Naive thymus-derived CD4-positive, alpha-beta T cell (primary cell): ENCODE measurements at regions not wholly inside any gene's neighbourhood (a gene's known extent, or its start where the extent isn't known, plus 50 kb on each side); places are given as distances from the start of the nearest gene placed in this dataset.

Experiments
- ATAC-seq: fragments of 150-1000 bp; cut with Tn5 transposase; 2 replicates; pipeline ENCODE4 v1.10.0; 2021; ENCODE audit warnings: mild to moderate bottlenecking, moderate library complexity
- CTCF ChIA-PET: fragments of 350-600 bp; sonication (Branson Sonifier 250); formaldehyde crosslinking; loops from one replicate; lab custom pipeline; 2021; ENCODE audit warnings: antibody characterized with exemption; lab: Charles Lee
- POLR2A ChIA-PET: fragments of 350-600 bp; sonication (Branson Sonifier 250); formaldehyde crosslinking; loops from one replicate; lab custom pipeline; 2021; ENCODE audit warnings: antibody characterized with exemption, inconsistent platforms; lab: Charles Lee
- DNase-seq, 9 donors: peaks; one replicate each; pipeline versions ENCODE4 v3.0.0 to v3.0.0-alpha.2; 2020 to 2022; ENCODE audit warnings: mixed read lengths in 1 of 9
- H3K27ac ChIP-seq: one replicate; pipeline ENCODE4 v1.7.0; 2013; ENCODE audit warnings: mild to moderate bottlenecking, low read depth, low read length, moderate library complexity
- H3K27me3 ChIP-seq, 2 donors: one replicate each; pipeline ENCODE4 v1.7.0; 2013; ENCODE audit warnings: low read length in 2 of 2, mild to moderate bottlenecking in 2 of 2, moderate library complexity in 2 of 2; ENCODE audit not compliant: control insufficient read depth in 2 of 2, insufficient read depth in 2 of 2
- H3K36me3 ChIP-seq, 3 experiments: 1 replicate in 2 of 3; 2 replicates in 1 of 3; pipeline ENCODE4 v1.7.0; 2013; ENCODE audit warnings: low read length in 3 of 3, mild to moderate bottlenecking in 3 of 3, moderate library complexity in 1 of 3; ENCODE audit not compliant: insufficient read depth in 3 of 3, control insufficient read depth in 2 of 3
- H3K4me1 ChIP-seq, 2 donors: one replicate each; pipeline ENCODE4 v1.7.0; 2013; ENCODE audit warnings: low read length in 2 of 2, mild to moderate bottlenecking in 2 of 2, moderate library complexity in 1 of 2; ENCODE audit not compliant: control insufficient read depth in 2 of 2, insufficient read depth in 2 of 2
- H3K4me3 ChIP-seq: 2 replicates; pipeline ENCODE4 v1.7.0; 2013; ENCODE audit warnings: mild to moderate bottlenecking, low read length
- H3K9me3 ChIP-seq, 3 experiments: 1 replicate in 2 of 3; 2 replicates in 1 of 3; pipeline ENCODE4 v1.7.0; 2013; ENCODE audit warnings: low read length in 3 of 3; ENCODE audit not compliant: control insufficient read depth in 2 of 3
- H3K27ac Mint-ChIP-seq, 9 donors: one replicate each; pipeline ENCODE4 v1.8.0; 2020 to 2022; ENCODE audit warnings: mixed read lengths in 9 of 9, mild to moderate bottlenecking in 8 of 9, moderate library complexity in 5 of 9, inconsistent platforms in 2 of 9
- H3K27me3 Mint-ChIP-seq, 5 donors: one replicate each; pipeline ENCODE4 v1.8.0; 2021 to 2022; ENCODE audit warnings: mixed read lengths in 5 of 5, mild to moderate bottlenecking in 1 of 5
- H3K36me3 Mint-ChIP-seq, 5 donors: one replicate each; pipeline ENCODE4 v1.8.0; 2020 to 2022; ENCODE audit warnings: mixed read lengths in 5 of 5, mild to moderate bottlenecking in 3 of 5, inconsistent platforms in 1 of 5
- H3K4me1 Mint-ChIP-seq, 7 donors: one replicate each; pipeline ENCODE4 v1.8.0; 2020 to 2022; ENCODE audit warnings: mixed read lengths in 7 of 7, mild to moderate bottlenecking in 3 of 7, inconsistent platforms in 1 of 7
- H3K4me3 Mint-ChIP-seq, 10 donors: one replicate each; pipeline ENCODE4 v1.8.0; 2020 to 2022; ENCODE audit warnings: mild to moderate bottlenecking in 10 of 10, mixed read lengths in 10 of 10, moderate library complexity in 6 of 10, inconsistent platforms in 2 of 10
- H3K9me3 Mint-ChIP-seq, 11 donors: one replicate each; pipeline ENCODE4 v1.8.0; 2020 to 2022; ENCODE audit warnings: mixed read lengths in 11 of 11, mild to moderate bottlenecking in 4 of 11, inconsistent platforms in 1 of 11, moderate library complexity in 1 of 11
- intact Hi-C, 2 donors: fragments of 100-400 bp; cut with micrococcal nuclease; formaldehyde crosslinking; loops; one replicate each; pipeline ENCODE4 v1.15.1; 2023

- ChIA-PET POLR2A (no interaction called here), CTCF (no interaction called here)
Observed at GRCh38 chr10:63007112-63007511, 126.0 kb upstream of the NRBF2 start.

GRCh38 chr10:63005246-63005645, 127.9 kb upstream of the NRBF2 start:
- no peak for DNase-seq
- H3K4me1 Mint-ChIP-seq: no peaks in the 10 kb centered on the region
- CTCF ChIA-PET: no interaction called here

More at GRCh38 chr10:63007112-63007511, 126.0 kb upstream of the NRBF2 start:
- no peaks in the 10 kb centered on the region for H3K36me3 ChIP-seq
- no peak overlapping the region for H3K27ac Mint-ChIP-seq
- peaks cover 0 to 27% (median 11%) of the 10 kb centered on the region in 5 donors for H3K27me3 Mint-ChIP-seq
- ATAC-seq: no peak
- no peak for DNase-seq
- no peaks in the 10 kb centered on the region for H3K4me1 Mint-ChIP-seq
- no peak overlapping the region for H3K27ac ChIP-seq
- no peaks in the 10 kb centered on the region for H3K36me3 Mint-ChIP-seq
- H3K4me3 Mint-ChIP-seq: no peak overlapping the region
- H3K9me3 Mint-ChIP-seq: no peaks in the 10 kb centered on the region
- intact Hi-C loops: loop anchor here in 1 of 2 donors (10.0 kb wide), 1 partner anchor 412 kb away; no protein-coding TSS in a partner anchor
- no peaks in the 10 kb centered on the region for H3K9me3 ChIP-seq
- no peaks in the 10 kb centered on the region for H3K27me3 ChIP-seq
- H3K4me1 ChIP-seq: no peaks in the 10 kb centered on the region
- H3K4me3 ChIP-seq: no peak overlapping the region

GRCh38 chr10:63003816-63004453, 129.2 kb upstream of the NRBF2 start:
- intact Hi-C loops: loop anchor here in 1 of 2 donors (1.0 to 10.0 kb wide), 2 partner anchors 154 to 409 kb away; no protein-coding TSS in a partner anchor
- Histone ChIP-seq H3K27ac (no peak overlapping the region), H3K4me3 (no peak overlapping the region), H3K4me1 (no peaks in the 10 kb centered on the region), H3K36me3 (no peaks in the 10 kb centered on the region), H3K9me3 (no peaks in the 10 kb centered on the region), H3K27me3 (no peaks in the 10 kb centered on the region)
- Mint-ChIP-seq H3K4me3 (no peak overlapping the region), H3K36me3 (no peaks in the 10 kb centered on the region), H3K4me1 (no peaks in the 10 kb centered on the region), H3K9me3 (no peaks in the 10 kb centered on the region), H3K27me3 (peaks cover 6 to 26% (median 16%) of the 10 kb centered on the region in 5 donors), H3K27ac (no peak overlapping the region)
- DNase-seq (no peak), ATAC-seq (no peak)
- CTCF ChIA-PET: no interaction called here
- POLR2A ChIA-PET: no interaction called here

More at GRCh38 chr10:63005246-63005645, 127.9 kb upstream of the NRBF2 start:
- Mint-ChIP-seq H3K27ac (no peak overlapping the region), H3K36me3 (no peaks in the 10 kb centered on the region), H3K4me3 (no peak overlapping the region), H3K9me3 (no peaks in the 10 kb centered on the region), H3K27me3 (peaks cover 6 to 22% (median 21%) of the 10 kb centered on the region in 5 donors)
- no peak for ATAC-seq
- POLR2A ChIA-PET: no interaction called here
- no peaks in the 10 kb centered on the region for H3K36me3 ChIP-seq
- intact Hi-C loops: loop anchor here in 1 of 2 donors (10.0 kb wide), 1 partner anchor 410 kb away; no protein-coding TSS in a partner anchor
- no peak overlapping the region for H3K27ac ChIP-seq
- H3K9me3 ChIP-seq: no peaks in the 10 kb centered on the region
- no peaks in the 10 kb centered on the region for H3K4me1 ChIP-seq
- H3K4me3 ChIP-seq: no peak overlapping the region
- H3K27me3 ChIP-seq: no peaks in the 10 kb centered on the region

- H3K36me3 Mint-ChIP-seq: no peaks in the 10 kb centered on the region
- Histone ChIP-seq H3K4me3 (no peak overlapping the region), H3K36me3 (no peaks in the 10 kb centered on the region), H3K4me1 (no peaks in the 10 kb centered on the region), H3K27ac (no peak overlapping the region), H3K9me3 (no peaks in the 10 kb centered on the region), H3K27me3 (no peaks in the 10 kb centered on the region)
- H3K27me3 Mint-ChIP-seq: peaks cover 0 to 33% (median 10%) of the 10 kb centered on the region in 5 donors
- no peak overlapping the region for H3K27ac Mint-ChIP-seq
- no peaks in the 10 kb centered on the region for H3K9me3 Mint-ChIP-seq
- H3K4me3 Mint-ChIP-seq: no peak overlapping the region
- POLR2A ChIA-PET: no interaction called here
- ATAC-seq: no peak
- intact Hi-C loops: no loop called here
- CTCF ChIA-PET: no interaction called here
- H3K4me1 Mint-ChIP-seq: peaks cover 0 to 24% (median 6%) of the 10 kb centered on the region in 7 donors
- no peak for DNase-seq
Observed at GRCh38 chr10:62996925-62997324, 136.2 kb upstream of the NRBF2 start.

GRCh38 chr10:62996516-62996915, 136.6 kb upstream of the NRBF2 start:
- H3K4me3 ChIP-seq: no peak overlapping the region
- Mint-ChIP-seq H3K4me1 (peaks cover 0 to 26% (median 6%) of the 10 kb centered on the region in 7 donors), H3K27me3 (peaks cover 0 to 37% (median 7%) of the 10 kb centered on the region in 5 donors), H3K27ac (peak overlapping the region in 1 of 9 donors; percentile 51), H3K9me3 (no peaks in the 10 kb centered on the region), H3K4me3 (no peak overlapping the region), H3K36me3 (no peaks in the 10 kb centered on the region)
- H3K27me3 ChIP-seq: no peaks in the 10 kb centered on the region
- ChIA-PET POLR2A (no interaction called here), CTCF (interaction anchor here (0.6 kb wide), 1 partner anchor 158 kb away, joined by 3 read pairs; no protein-coding TSS in a partner anchor)
- ATAC-seq (no peak), DNase-seq (peak in 2 of 9 donors; percentile 2 to 9)
- no peak overlapping the region for H3K27ac ChIP-seq
- intact Hi-C loops: no loop called here
- no peaks in the 10 kb centered on the region for H3K9me3 ChIP-seq
- H3K36me3 ChIP-seq: no peaks in the 10 kb centered on the region
- no peaks in the 10 kb centered on the region for H3K4me1 ChIP-seq

GRCh38 chr10:62993121-62993520, 140.0 kb upstream of the NRBF2 start:
- Mint-ChIP-seq H3K27ac (no peak overlapping the region), H3K36me3 (no peaks in the 10 kb centered on the region), H3K9me3 (no peaks in the 10 kb centered on the region), H3K4me1 (peaks cover 0 to 32% (median 6%) of the 10 kb centered on the region in 7 donors), H3K4me3 (no peak overlapping the region), H3K27me3 (peaks cover 0 to 30% (median 4%) of the 10 kb centered on the region in 5 donors)
- intact Hi-C loops: no loop called here
- no peaks in the 10 kb centered on the region for H3K27me3 ChIP-seq
- POLR2A ChIA-PET: no interaction called here
- DNase-seq (no peak), ATAC-seq (no peak)
- no peaks in the 10 kb centered on the region for H3K36me3 ChIP-seq
- no peak overlapping the region for H3K4me3 ChIP-seq
- no peaks in the 10 kb centered on the region for H3K4me1 ChIP-seq
- CTCF ChIA-PET: no interaction called here
- no peak overlapping the region for H3K27ac ChIP-seq
- no peaks in the 10 kb centered on the region for H3K9me3 ChIP-seq
